ENCODE measurements at regions not wholly inside any gene's neighbourhood (a gene's known extent, or its start where the extent isn't known, plus 50 kb on each side); places are given as distances from the start of the nearest gene placed in this dataset.

DNA sequence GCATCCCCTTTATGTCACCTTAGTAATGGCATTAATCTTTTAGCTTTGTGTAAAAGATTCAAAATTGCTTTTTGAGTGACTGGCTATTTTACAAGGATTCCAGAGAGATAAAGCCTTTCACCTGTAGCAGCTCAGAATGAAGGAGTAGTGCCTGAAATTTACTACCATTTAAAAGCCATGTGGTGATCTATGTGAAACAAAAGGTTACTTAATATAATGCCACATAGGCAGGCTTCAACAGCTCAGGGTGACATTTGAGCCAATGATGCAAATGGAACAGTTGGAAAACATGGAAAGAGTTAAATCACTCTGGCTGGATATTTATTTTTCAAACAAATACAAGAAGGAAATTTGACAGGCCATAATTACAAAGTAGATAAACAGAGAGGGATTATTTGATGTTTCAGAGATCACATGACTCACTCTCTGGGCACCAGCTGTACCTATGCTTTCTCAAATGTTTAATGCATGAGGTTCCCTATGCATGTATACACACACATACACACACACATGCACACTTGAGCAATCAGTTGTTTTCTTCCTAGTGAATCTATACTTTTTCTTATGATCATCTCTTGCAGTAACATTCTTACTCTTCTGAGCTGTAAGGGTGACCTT is 171.5 kb downstream of the ZMAT3 start:
- TF ChIP-seq, protein P1, sequence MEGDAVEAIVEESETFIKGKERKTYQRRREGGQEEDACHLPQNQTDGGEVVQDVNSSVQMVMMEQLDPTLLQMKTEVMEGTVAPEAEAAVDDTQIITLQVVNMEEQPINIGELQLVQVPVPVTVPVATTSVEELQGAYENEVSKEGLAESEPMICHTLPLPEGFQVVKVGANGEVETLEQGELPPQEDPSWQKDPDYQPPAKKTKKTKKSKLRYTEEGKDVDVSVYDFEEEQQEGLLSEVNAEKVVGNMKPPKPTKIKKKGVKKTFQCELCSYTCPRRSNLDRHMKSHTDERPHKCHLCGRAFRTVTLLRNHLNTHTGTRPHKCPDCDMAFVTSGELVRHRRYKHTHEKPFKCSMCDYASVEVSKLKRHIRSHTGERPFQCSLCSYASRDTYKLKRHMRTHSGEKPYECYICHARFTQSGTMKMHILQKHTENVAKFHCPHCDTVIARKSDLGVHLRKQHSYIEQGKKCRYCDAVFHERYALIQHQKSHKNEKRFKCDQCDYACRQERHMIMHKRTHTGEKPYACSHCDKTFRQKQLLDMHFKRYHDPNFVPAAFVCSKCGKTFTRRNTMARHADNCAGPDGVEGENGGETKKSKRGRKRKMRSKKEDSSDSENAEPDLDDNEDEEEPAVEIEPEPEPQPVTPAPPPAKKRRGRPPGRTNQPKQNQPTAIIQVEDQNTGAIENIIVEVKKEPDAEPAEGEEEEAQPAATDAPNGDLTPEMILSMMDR (IDR thresholded peaks at IDR 0.05; ENCODE audit: low read depth, low read length): no peak
- no peak overlapping the region for H3K4me3 ChIP-seq (ENCODE audit: low read depth, low read length)

DNA sequence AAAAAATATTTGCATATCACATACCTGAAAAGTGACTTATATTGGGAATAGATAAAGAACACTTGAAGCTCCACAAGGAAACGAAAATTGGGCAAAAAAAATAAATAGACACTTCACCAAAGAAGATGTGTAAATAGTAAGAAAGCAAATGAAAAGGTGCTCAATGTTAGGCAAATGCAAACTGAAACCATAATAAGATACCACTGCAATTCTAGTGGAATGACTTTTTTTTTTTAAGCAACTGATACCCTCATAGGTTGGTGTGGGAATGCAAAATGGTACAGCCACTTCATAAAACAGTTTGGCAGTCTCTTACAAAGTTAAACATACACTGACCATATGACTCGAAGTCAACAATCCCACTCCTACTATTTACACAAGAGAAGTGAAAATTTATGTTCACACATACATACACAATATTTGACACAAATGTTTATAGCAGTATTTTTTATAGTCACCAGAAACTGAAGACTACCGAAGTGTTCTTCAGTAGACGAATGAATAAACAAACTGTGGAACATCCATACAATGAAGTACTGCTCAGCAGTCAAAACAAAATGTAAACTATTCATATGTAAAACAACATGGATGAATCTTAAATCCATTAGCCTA is 176.3 kb downstream of the ZMAT3 start:
- TF ChIP-seq, protein P1 (IDR thresholded peaks at IDR 0.05; ENCODE audit: low read depth, low read length): no peak

More for the DNA sequence above, 176.3 kb downstream of the ZMAT3 start:
- no peak overlapping the region for H3K4me3 ChIP-seq (ENCODE audit: low read depth, low read length)

Measured in WI38 (cell line).